ENCODE measurements at regions not wholly inside any gene's neighbourhood (a gene's known extent, or its start where the extent isn't known, plus 50 kb on each side); places are given as distances from the start of the nearest gene placed in this dataset.

DNA sequence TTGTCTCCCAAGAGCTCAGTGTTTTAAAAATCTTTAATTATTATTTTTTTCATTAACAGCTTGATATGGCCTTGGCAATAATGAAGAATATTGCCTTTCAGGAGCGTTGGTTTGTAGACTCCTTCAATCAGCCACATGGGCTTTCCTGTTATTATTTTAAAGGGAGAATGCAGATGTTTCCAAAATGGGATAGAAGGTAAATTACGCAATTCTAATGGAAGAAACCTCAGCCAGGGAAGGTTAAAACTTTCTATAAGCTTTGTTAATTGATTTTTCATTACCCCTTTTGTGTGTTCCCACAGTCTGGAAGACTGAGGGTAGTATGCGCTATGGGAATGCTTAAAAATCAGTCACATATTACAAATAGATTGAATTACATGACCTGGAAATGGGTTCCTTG, 188.4 kb upstream of the NAV3 start (continued):
- TF ChIP-seq, protein P1, sequence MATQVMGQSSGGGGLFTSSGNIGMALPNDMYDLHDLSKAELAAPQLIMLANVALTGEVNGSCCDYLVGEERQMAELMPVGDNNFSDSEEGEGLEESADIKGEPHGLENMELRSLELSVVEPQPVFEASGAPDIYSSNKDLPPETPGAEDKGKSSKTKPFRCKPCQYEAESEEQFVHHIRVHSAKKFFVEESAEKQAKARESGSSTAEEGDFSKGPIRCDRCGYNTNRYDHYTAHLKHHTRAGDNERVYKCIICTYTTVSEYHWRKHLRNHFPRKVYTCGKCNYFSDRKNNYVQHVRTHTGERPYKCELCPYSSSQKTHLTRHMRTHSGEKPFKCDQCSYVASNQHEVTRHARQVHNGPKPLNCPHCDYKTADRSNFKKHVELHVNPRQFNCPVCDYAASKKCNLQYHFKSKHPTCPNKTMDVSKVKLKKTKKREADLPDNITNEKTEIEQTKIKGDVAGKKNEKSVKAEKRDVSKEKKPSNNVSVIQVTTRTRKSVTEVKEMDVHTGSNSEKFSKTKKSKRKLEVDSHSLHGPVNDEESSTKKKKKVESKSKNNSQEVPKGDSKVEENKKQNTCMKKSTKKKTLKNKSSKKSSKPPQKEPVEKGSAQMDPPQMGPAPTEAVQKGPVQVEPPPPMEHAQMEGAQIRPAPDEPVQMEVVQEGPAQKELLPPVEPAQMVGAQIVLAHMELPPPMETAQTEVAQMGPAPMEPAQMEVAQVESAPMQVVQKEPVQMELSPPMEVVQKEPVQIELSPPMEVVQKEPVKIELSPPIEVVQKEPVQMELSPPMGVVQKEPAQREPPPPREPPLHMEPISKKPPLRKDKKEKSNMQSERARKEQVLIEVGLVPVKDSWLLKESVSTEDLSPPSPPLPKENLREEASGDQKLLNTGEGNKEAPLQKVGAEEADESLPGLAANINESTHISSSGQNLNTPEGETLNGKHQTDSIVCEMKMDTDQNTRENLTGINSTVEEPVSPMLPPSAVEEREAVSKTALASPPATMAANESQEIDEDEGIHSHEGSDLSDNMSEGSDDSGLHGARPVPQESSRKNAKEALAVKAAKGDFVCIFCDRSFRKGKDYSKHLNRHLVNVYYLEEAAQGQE (IDR thresholded peaks at IDR 0.05; ENCODE audit: low read depth, low read length), result no peak
- TF ChIP-seq RAD51 (IDR thresholded peaks at IDR 0.05), result no peak
- no peak for TF ChIP-seq SIX5 (IDR thresholded peaks at IDR 0.05; ENCODE audit: low read depth, low read length, severe bottlenecking)
- TF ChIP-seq FOXK2 (IDR thresholded peaks at IDR 0.05), result no peak
- TF ChIP-seq, protein P2, sequence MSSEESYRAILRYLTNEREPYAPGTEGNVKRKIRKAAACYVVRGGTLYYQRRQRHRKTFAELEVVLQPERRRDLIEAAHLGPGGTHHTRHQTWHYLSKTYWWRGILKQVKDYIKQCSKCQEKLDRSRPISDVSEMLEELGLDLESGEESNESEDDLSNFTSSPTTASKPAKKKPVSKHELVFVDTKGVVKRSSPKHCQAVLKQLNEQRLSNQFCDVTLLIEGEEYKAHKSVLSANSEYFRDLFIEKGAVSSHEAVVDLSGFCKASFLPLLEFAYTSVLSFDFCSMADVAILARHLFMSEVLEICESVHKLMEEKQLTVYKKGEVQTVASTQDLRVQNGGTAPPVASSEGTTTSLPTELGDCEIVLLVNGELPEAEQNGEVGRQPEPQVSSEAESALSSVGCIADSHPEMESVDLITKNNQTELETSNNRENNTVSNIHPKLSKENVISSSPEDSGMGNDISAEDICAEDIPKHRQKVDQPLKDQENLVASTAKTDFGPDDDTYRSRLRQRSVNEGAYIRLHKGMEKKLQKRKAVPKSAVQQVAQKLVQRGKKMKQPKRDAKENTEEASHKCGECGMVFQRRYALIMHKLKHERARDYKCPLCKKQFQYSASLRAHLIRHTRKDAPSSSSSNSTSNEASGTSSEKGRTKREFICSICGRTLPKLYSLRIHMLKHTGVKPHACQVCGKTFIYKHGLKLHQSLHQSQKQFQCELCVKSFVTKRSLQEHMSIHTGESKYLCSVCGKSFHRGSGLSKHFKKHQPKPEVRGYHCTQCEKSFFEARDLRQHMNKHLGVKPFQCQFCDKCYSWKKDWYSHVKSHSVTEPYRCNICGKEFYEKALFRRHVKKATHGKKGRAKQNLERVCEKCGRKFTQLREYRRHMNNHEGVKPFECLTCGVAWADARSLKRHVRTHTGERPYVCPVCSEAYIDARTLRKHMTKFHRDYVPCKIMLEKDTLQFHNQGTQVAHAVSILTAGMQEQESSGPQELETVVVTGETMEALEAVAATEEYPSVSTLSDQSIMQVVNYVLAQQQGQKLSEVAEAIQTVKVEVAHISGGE (CRISPR knock-in tag; IDR thresholded peaks at IDR 0.05), result no peak
- no peak for TF ChIP-seq SIN3A (IDR thresholded peaks at IDR 0.05; ENCODE audit: low read depth, low read length)
- no peak for TF ChIP-seq GABPA (IDR thresholded peaks at IDR 0.05; ENCODE audit: low read depth)
- TF ChIP-seq, protein P3, sequence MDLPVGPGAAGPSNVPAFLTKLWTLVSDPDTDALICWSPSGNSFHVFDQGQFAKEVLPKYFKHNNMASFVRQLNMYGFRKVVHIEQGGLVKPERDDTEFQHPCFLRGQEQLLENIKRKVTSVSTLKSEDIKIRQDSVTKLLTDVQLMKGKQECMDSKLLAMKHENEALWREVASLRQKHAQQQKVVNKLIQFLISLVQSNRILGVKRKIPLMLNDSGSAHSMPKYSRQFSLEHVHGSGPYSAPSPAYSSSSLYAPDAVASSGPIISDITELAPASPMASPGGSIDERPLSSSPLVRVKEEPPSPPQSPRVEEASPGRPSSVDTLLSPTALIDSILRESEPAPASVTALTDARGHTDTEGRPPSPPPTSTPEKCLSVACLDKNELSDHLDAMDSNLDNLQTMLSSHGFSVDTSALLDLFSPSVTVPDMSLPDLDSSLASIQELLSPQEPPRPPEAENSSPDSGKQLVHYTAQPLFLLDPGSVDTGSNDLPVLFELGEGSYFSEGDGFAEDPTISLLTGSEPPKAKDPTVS (IDR thresholded peaks at IDR 0.05; ENCODE audit: low read depth, low read length), result no peak
- TF ChIP-seq PAX8 (IDR thresholded peaks at IDR 0.05), result no peak
- TF ChIP-seq YY1 (IDR thresholded peaks at IDR 0.05; ENCODE audit: low read depth, low read length), result no peak
- TF ChIP-seq ZNF274 (IDR thresholded peaks at IDR 0.05; ENCODE audit: insufficient read depth, insufficient read length), result no peak
- TF ChIP-seq NFIC (IDR thresholded peaks at IDR 0.05; ENCODE audit: low read depth, low read length), result no peak

All from GM12878 (cell line).